Psoas muscle (tissue), 7 donors: ENCODE measurements at regions not wholly inside any gene's neighbourhood (a gene's known extent, or its start where the extent isn't known, plus 50 kb on each side); places are given as distances from the start of the nearest gene placed in this dataset.

Source experiments
- ATAC-seq, 4 donors: fragments of 200-7000 bp; cut with Tn5 transposase; one replicate each; pipeline ENCODE4 v1.9.1; 2020; ENCODE audit warnings: moderate library complexity in 3 of 4, mild to moderate bottlenecking in 2 of 4
- DNase-seq, 2 donors: peaks; one replicate each; pipeline ENCODE4 v3.0.0-alpha.2; 2020
- H3K27ac ChIP-seq: fragments of 200-600 bp; one replicate; pipeline ENCODE4 v1.8.0; 2022
- H3K27me3 ChIP-seq, 3 donors: fragments of 200-600 bp in 1 of 3; one replicate each; pipeline versions ENCODE4 v1.6.1 to v1.8.0; 2013 to 2022; ENCODE audit warnings: low read length in 2 of 3, mild to moderate bottlenecking in 2 of 3, moderate library complexity in 1 of 3; ENCODE audit not compliant: insufficient read depth in 3 of 3
- H3K36me3 ChIP-seq, 2 donors: fragments of 200-600 bp in 1 of 2; one replicate each; pipeline versions ENCODE4 v1.6.1 to v1.8.0; 2013 to 2022; ENCODE audit warnings: low read depth in 1 of 2, mild to moderate bottlenecking in 1 of 2, moderate library complexity in 1 of 2; ENCODE audit not compliant: insufficient read depth in 1 of 2
- H3K4me1 ChIP-seq: fragments of 200-600 bp; one replicate; pipeline ENCODE4 v1.8.0; 2022
- H3K4me3 ChIP-seq: fragments of 200-600 bp; one replicate; pipeline ENCODE4 v1.8.0; 2022; ENCODE audit warnings: mild to moderate bottlenecking
- H3K9me3 ChIP-seq: fragments of 200-600 bp; one replicate; pipeline ENCODE4 v1.8.0; 2022
- CTCF ChIP-seq: fragments of 200-600 bp; IDR thresholded peaks from one replicate; pipeline ENCODE4 v1.8.0; 2022; ENCODE audit warnings: antibody characterized with exemption
- WGBS, 3 donors: extraction: QIAGEN DNeasy Blood & Tissue Kit; methylation state at CpG; one replicate each; pipeline versions ENCODE4 v1.1.6 to v1.1.7; 2013; 5-methylcytosine and 5-hydroxymethylcytosine counted together
- intact Hi-C, 2 donors: fragments of 100-400 bp; cut with DNase I; formaldehyde crosslinking; loops; one replicate each; pipeline versions ENCODE4 v1.11.0 to v1.14.2; 2022
- donor health status: healthy with polysubstance abuse.
- donor health status: DM: no; HTN: no; CAD: no; lungs with moderate emphysema.
- donor health status: Bipolar disorder and iron deficiency.
- donor health status: healthy.
- donor health status: DM: yes; HTN: yes; CAD: no.
- donor health status: DM: no; HTN: no; CAD: no.
- donor health status: DM: yes; HTN: yes; CAD: no.

DNA sequence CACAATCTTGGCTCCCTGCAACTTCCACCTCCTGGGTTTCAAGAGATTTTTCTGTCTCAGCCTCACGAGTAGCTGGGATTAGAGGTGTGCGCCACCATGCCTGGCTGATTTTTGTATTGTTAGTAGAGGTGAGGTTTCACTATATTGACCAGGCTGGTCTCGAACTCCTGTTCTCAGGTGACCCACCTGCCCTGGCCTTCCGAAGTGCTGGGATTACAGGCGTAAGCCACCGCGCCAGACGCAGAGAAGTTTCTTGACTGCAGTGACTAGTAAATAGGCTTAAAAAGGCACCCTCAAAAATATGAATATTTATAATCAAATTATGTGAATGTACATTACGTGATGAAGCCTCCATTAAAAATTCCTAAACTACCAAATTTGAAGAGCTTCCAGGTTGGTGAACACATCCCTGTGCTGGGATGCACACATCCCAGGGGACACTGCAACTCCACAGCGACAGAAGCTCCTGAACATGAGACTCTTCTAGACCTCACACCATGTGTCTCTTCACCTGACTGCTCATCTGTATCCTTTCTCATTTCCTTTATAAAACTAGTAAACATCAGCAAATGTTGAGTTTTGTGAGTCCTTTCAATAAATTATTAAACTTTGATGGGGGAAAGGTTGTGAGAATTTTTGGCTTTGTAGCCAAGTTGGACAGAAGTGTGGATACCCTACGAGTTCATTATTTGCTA lies 203.3 kb upstream of the SPOPL start:
- Histone ChIP-seq H3K27me3 (no peaks in the 10 kb centered on the region), H3K4me1 (no peaks in the 10 kb centered on the region), H3K9me3 (no peaks in the 10 kb centered on the region), H3K4me3 (no peak overlapping the region), H3K27ac (no peak overlapping the region), H3K36me3 (no peaks in the 10 kb centered on the region)
- intact Hi-C loops, result no loop called here
- TF ChIP-seq CTCF, result no peak
- WGBS, 3 donors, result 96 to 98% (median 97%) methylated on average over 11 of the region's 11 CpGs
- ATAC-seq, result no peak
- no peak for DNase-seq

- no peak overlapping the region for H3K27ac ChIP-seq
- intact Hi-C loops, result no loop called here
- no peak for TF ChIP-seq CTCF
- no peaks in the 10 kb centered on the region for H3K9me3 ChIP-seq
- no peak for DNase-seq
- no peaks in the 10 kb centered on the region for H3K27me3 ChIP-seq
- 84 to 90% (median 88%) methylated on average over 3 of the region's 3 CpGs for WGBS, 3 donors
- H3K36me3 ChIP-seq, result no peaks in the 10 kb centered on the region
- no peak overlapping the region for H3K4me3 ChIP-seq
- no peaks in the 10 kb centered on the region for H3K4me1 ChIP-seq
- no peak for ATAC-seq
Observed at GRCh38 chr2:138298900-138299299, 202.7 kb upstream of the SPOPL start.

DNA sequence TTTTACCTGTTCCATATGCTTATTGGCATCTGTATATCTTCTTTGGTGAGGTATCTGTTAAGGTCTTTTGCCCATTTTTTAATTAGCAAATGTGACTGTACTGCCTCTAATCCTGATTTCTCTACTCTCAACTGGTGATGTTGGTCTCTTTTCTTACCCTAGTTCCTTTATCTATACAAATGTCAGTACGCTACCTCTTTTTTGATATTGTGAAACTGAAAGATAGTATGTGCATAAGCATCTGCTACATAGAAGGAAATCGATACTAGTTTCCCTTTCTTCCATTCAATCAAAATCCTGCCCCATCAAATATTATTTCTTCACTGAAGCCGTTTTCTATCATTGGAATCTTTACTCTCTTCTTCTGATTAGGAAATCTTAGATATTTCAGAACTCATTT lies 194.9 kb upstream of the SPOPL start:
- TF ChIP-seq CTCF, result no peak
- DNase-seq, result no peak
- no peaks in the 10 kb centered on the region for H3K36me3 ChIP-seq
- H3K4me1 ChIP-seq, result no peaks in the 10 kb centered on the region
- no peaks in the 10 kb centered on the region for H3K27me3 ChIP-seq
- ATAC-seq, result no peak
- H3K27ac ChIP-seq, result no peak overlapping the region
- no peaks in the 10 kb centered on the region for H3K9me3 ChIP-seq
- intact Hi-C loops, result no loop called here
- no peak overlapping the region for H3K4me3 ChIP-seq
- 95 to 98% (median 97%) methylated on average over 3 of the region's 3 CpGs for WGBS, 3 donors

- no peaks in the 10 kb centered on the region for H3K9me3 ChIP-seq
- no peaks in the 10 kb centered on the region for H3K4me1 ChIP-seq
- no peak overlapping the region for H3K4me3 ChIP-seq
- no peak for DNase-seq
- H3K36me3 ChIP-seq, result no peaks in the 10 kb centered on the region
- peak in 1 of 4 donors; percentile 40 for ATAC-seq
- H3K27ac ChIP-seq, result no peak overlapping the region
- intact Hi-C loops, result no loop called here
- no peaks in the 10 kb centered on the region for H3K27me3 ChIP-seq
- WGBS, 3 donors, result 25 to 42% (median 25%) methylated on average over 1 of the region's 1 CpG
- no peak for TF ChIP-seq CTCF
Observed at GRCh38 chr2:138307099-138307498, 194.5 kb upstream of the SPOPL start.

DNA sequence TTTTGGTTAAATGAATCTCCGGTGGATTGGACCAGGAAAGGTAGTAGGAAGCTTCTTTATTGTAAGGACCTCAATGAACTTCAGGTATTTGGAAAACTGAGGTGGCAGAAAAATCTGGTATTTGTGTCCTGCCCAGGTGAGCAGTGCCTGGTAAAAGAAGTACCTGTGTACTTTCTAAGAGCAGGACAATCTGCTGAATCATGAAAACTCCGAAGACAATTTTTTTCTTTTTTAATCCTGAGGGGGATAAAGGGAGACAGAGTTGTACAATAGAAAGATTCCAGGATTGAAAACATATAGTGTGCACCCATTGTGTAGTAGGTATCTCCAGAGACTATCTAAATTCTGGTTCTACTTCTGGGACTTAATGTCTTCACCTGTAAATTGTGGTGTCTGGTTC lies 191.8 kb upstream of the SPOPL start:
- Histone ChIP-seq H3K36me3 (no peaks in the 10 kb centered on the region), H3K9me3 (no peaks in the 10 kb centered on the region), H3K27me3 (no peaks in the 10 kb centered on the region), H3K4me3 (no peak overlapping the region), H3K27ac (no peak overlapping the region), H3K4me1 (no peaks in the 10 kb centered on the region)
- TF ChIP-seq CTCF, result no peak
- WGBS, 3 donors, result 89 to 94% (median 93%) methylated on average over 2 of the region's 2 CpGs
- no peak for DNase-seq
- intact Hi-C loops, result no loop called here
- ATAC-seq, result no peak
